H9 (cell line): ENCODE measurements at regions not wholly inside any gene's neighbourhood (a gene's known extent, or its start where the extent isn't known, plus 50 kb on each side); places are given as distances from the start of the nearest gene placed in this dataset.

ENCODE experiments used
- DNase-seq: peaks from one replicate; pipeline ENCODE4 v3.0.0-alpha.2; 2017
- H2AFZ ChIP-seq: one replicate; pipeline ENCODE4 v1.6.1; 2013; ENCODE audit warnings: mild to moderate bottlenecking, low read length, control low read depth, moderate library complexity
- H2AK5ac ChIP-seq: 2 replicates; pipeline ENCODE4 v1.6.1; 2013; ENCODE audit warnings: low read length, control low read depth, mixed read lengths; ENCODE audit not compliant: insufficient read length
- H2BK120ac ChIP-seq: one replicate; pipeline ENCODE4 v1.6.1; 2013; ENCODE audit warnings: low read depth, mild to moderate bottlenecking, low read length, control low read depth, inconsistent platforms; ENCODE audit not compliant: poor library complexity, severe bottlenecking
- H2BK12ac ChIP-seq: 2 replicates; pipeline ENCODE4 v1.6.1; 2013; ENCODE audit warnings: low read length, control low read depth, mixed read lengths, low read depth; ENCODE audit not compliant: insufficient read length
- H2BK15ac ChIP-seq: 2 replicates; pipeline ENCODE4 v1.6.1; 2013; ENCODE audit warnings: low read depth, low read length, control low read depth
- H2BK20ac ChIP-seq: one replicate; pipeline ENCODE4 v1.6.1; 2013; ENCODE audit warnings: low read depth, mild to moderate bottlenecking, low read length, control low read depth, inconsistent platforms; ENCODE audit not compliant: poor library complexity, severe bottlenecking
- H2BK5ac ChIP-seq: 2 replicates; pipeline ENCODE4 v1.6.1; 2013; ENCODE audit warnings: low read length, control low read depth, mixed read lengths; ENCODE audit not compliant: insufficient read length
- H3K14ac ChIP-seq: 2 replicates; pipeline ENCODE4 v1.6.1; 2013; ENCODE audit warnings: low read length, control low read depth; ENCODE audit not compliant: insufficient read depth
- H3K18ac ChIP-seq: 2 replicates; pipeline ENCODE4 v1.6.1; 2013; ENCODE audit warnings: low read depth, mild to moderate bottlenecking, mixed read lengths, low read length, control low read depth; ENCODE audit not compliant: insufficient read length
- H3K23ac ChIP-seq: 2 replicates; pipeline ENCODE4 v1.6.1; 2013; ENCODE audit warnings: low read length, control low read depth, mixed read lengths, low read depth; ENCODE audit not compliant: insufficient read length
- H3K23me2 ChIP-seq: 2 replicates; pipeline ENCODE4 v1.6.1; 2013; ENCODE audit warnings: low read depth, mild to moderate bottlenecking, mixed read lengths, low read length, control low read depth; ENCODE audit not compliant: insufficient read length, poor library complexity, severe bottlenecking
- H3K27ac ChIP-seq: 2 replicates; pipeline ENCODE4 v1.5.1; 2013; ENCODE audit warnings: low read length, control low read depth, mixed read lengths, low read depth; ENCODE audit not compliant: insufficient read length
- H3K27me3 ChIP-seq: 2 replicates; pipeline ENCODE4 v1.6.1; 2013; ENCODE audit warnings: low read length, control low read depth, inconsistent platforms; ENCODE audit not compliant: insufficient read depth
- H3K4ac ChIP-seq: 2 replicates; pipeline ENCODE4 v1.6.1; 2013; ENCODE audit warnings: low read depth, mild to moderate bottlenecking, control low read depth, inconsistent platforms, low read length, moderate library complexity
- H3K4me1 ChIP-seq: 2 replicates; pipeline ENCODE4 v1.6.1; 2013; ENCODE audit warnings: low read length, control low read depth, inconsistent platforms; ENCODE audit not compliant: insufficient read depth
- H3K4me2 ChIP-seq: 2 replicates; pipeline ENCODE4 v1.6.1; 2013; ENCODE audit warnings: low read length, control low read depth, mixed read lengths; ENCODE audit not compliant: insufficient read length, insufficient read depth
- H3K56ac ChIP-seq: 2 replicates; pipeline ENCODE4 v1.6.1; 2013; ENCODE audit warnings: low read depth, mild to moderate bottlenecking, mixed read lengths, low read length, control low read depth; ENCODE audit not compliant: insufficient read length
- H3K79me1 ChIP-seq: 2 replicates; pipeline ENCODE4 v1.6.1; 2013; ENCODE audit warnings: low read depth, mild to moderate bottlenecking, moderate library complexity, low read length, control low read depth, inconsistent platforms; ENCODE audit not compliant: insufficient read depth, poor library complexity, severe bottlenecking
- H3K79me2 ChIP-seq: 2 replicates; pipeline ENCODE4 v1.6.1; 2013; ENCODE audit warnings: low read length, control low read depth, inconsistent platforms; ENCODE audit not compliant: insufficient read depth
- H3K9ac ChIP-seq: 2 replicates; pipeline ENCODE4 v1.6.1; 2013; ENCODE audit warnings: low read length, control low read depth, mixed read lengths; ENCODE audit not compliant: insufficient read length; ENCODE audit errors: extremely low read depth
- H3K9me3 ChIP-seq: one replicate; pipeline ENCODE4 v1.6.1; 2013; ENCODE audit warnings: low read depth, low read length, inconsistent platforms; ENCODE audit not compliant: control insufficient read depth
- H3T11ph ChIP-seq: one replicate; pipeline ENCODE4 v1.6.1; 2013; ENCODE audit warnings: mild to moderate bottlenecking, low read length, control low read depth, inconsistent platforms
- H4K20me1 ChIP-seq: one replicate; pipeline ENCODE4 v1.6.1; 2013; ENCODE audit not compliant: control insufficient read depth, insufficient read length, insufficient read depth
- H4K5ac ChIP-seq: 2 replicates; pipeline ENCODE4 v1.6.1; 2013; ENCODE audit warnings: low read depth, mild to moderate bottlenecking, mixed read lengths, low read length, control low read depth; ENCODE audit not compliant: insufficient read length
- H4K8ac ChIP-seq: replicated peaks from 2 replicates; pipeline ENCODE4 v1.6.1; 2013; ENCODE audit warnings: low read length, control low read depth, mixed read lengths, low read depth; ENCODE audit not compliant: insufficient read length
- H4K91ac ChIP-seq: 2 replicates; pipeline ENCODE4 v1.6.1; 2013; ENCODE audit warnings: low read depth, mild to moderate bottlenecking, moderate library complexity, mixed read lengths, low read length, control low read depth; ENCODE audit not compliant: insufficient read length
- H3K27ac Mint-ChIP-seq, 3 experiments: 2 replicates in 2 of 3; 3 replicates in 1 of 3; pipeline ENCODE4 v1.8.0; 2020 to 2021; ENCODE audit warnings: mixed read lengths in 3 of 3, mild to moderate bottlenecking in 1 of 3, moderate library complexity in 1 of 3
- H3K27me3 Mint-ChIP-seq: 2 replicates; pipeline ENCODE4 v1.8.0; 2021; ENCODE audit warnings: low read depth, mild to moderate bottlenecking, moderate library complexity, mixed read lengths
- H3K36me3 Mint-ChIP-seq, 3 experiments: 2 replicates in 2 of 3; 3 replicates in 1 of 3; pipeline ENCODE4 v1.8.0; 2020 to 2021; ENCODE audit warnings: low read depth in 3 of 3, mixed read lengths in 3 of 3; ENCODE audit not compliant: insufficient read depth in 1 of 3
- H3K4me1 Mint-ChIP-seq, 2 experiments: 2 replicates each; pipeline ENCODE4 v1.8.0; 2020; ENCODE audit warnings: mixed read lengths in 2 of 2
- H3K4me3 Mint-ChIP-seq, 2 experiments: 2 replicates in 1 of 2; 3 replicates in 1 of 2; pipeline ENCODE4 v1.8.0; 2020 to 2021; ENCODE audit warnings: mild to moderate bottlenecking in 2 of 2, mixed read lengths in 2 of 2, moderate library complexity in 1 of 2
- H3K9me3 Mint-ChIP-seq, 2 experiments: 2 replicates in 1 of 2; 3 replicates in 1 of 2; pipeline ENCODE4 v1.8.0; 2020; ENCODE audit warnings: mild to moderate bottlenecking in 2 of 2, mixed read lengths in 2 of 2, moderate library complexity in 1 of 2
- TF ChIP-seq, protein P1 (sequence below): fragments of 200-600 bp; sonication (generic); conservative IDR thresholded peaks from 3 replicates; pipeline ENCODE4 v1.8.0; 2021; ENCODE audit warnings: antibody characterized with exemption, mild to moderate bottlenecking

DNA sequence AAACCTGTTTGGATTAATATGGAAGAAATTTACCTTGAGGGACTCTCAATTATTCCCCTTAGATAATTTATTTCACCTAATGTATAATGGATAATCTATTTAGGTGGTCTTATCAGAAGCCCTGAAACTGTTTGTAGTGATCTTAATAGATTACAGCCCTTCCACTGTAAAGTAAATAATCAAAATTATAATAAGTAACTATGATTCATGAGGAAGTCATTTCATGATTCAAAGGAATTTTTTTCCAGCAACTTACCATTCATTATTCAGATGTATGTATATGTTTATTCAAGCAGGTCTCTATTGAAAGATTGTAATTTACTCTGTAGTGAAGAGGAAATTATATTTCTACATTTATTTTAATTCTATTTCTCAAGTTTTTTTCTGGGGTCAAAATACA, 250.6 kb upstream of the ROBO1 start:
- H3T11ph ChIP-seq: no peak overlapping the region
- Mint-ChIP-seq H3K27ac (no peak overlapping the region), H3K4me3 (no peak overlapping the region), H3K4me1 (peaks cover 5 to 6% of the 10 kb centered on the region in 2 experiments), H3K27me3 (no peaks in the 10 kb centered on the region), H3K36me3 (no peaks in the 10 kb centered on the region), H3K9me3 (no peaks in the 10 kb centered on the region)
- H3K79me2 ChIP-seq: no peaks in the 10 kb centered on the region
- no peak overlapping the region for H3K56ac ChIP-seq
- H3K9me3 ChIP-seq: no peaks in the 10 kb centered on the region
- H2BK20ac ChIP-seq: no peak overlapping the region
- H3K18ac ChIP-seq: no peak overlapping the region
- no peak overlapping the region for H2BK15ac ChIP-seq
- H3K23me2 ChIP-seq: no peaks in the 10 kb centered on the region
- no peaks in the 10 kb centered on the region; the same call in 1 of the 2 replicates for H3K4me1 ChIP-seq
- no peak overlapping the region for H2AK5ac ChIP-seq
- H3K14ac ChIP-seq: no peak overlapping the region
- no peak overlapping the region for H2BK5ac ChIP-seq
- no peak overlapping the region for H2AFZ ChIP-seq
- no peak overlapping the region for H4K8ac ChIP-seq
- H3K4ac ChIP-seq: no peak overlapping the region
- no peak overlapping the region for H3K23ac ChIP-seq
- H4K20me1 ChIP-seq: no peaks in the 10 kb centered on the region
- no peaks in the 10 kb centered on the region for H3K27me3 ChIP-seq
- no peak overlapping the region for H3K9ac ChIP-seq
- DNase-seq: no peak
- TF ChIP-seq, protein P1, sequence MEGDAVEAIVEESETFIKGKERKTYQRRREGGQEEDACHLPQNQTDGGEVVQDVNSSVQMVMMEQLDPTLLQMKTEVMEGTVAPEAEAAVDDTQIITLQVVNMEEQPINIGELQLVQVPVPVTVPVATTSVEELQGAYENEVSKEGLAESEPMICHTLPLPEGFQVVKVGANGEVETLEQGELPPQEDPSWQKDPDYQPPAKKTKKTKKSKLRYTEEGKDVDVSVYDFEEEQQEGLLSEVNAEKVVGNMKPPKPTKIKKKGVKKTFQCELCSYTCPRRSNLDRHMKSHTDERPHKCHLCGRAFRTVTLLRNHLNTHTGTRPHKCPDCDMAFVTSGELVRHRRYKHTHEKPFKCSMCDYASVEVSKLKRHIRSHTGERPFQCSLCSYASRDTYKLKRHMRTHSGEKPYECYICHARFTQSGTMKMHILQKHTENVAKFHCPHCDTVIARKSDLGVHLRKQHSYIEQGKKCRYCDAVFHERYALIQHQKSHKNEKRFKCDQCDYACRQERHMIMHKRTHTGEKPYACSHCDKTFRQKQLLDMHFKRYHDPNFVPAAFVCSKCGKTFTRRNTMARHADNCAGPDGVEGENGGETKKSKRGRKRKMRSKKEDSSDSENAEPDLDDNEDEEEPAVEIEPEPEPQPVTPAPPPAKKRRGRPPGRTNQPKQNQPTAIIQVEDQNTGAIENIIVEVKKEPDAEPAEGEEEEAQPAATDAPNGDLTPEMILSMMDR: no peak
- H3K79me1 ChIP-seq: no peaks in the 10 kb centered on the region
- H3K27ac ChIP-seq: no peak overlapping the region
- H2BK12ac ChIP-seq: no peak overlapping the region
- H4K5ac ChIP-seq: no peak overlapping the region
- no peak overlapping the region for H2BK120ac ChIP-seq
- no peak overlapping the region for H3K4me2 ChIP-seq
- no peak overlapping the region for H4K91ac ChIP-seq
